UCSD-AML1 (cell line): ENCODE measurements at regions not wholly inside any gene's neighbourhood (a gene's known extent, or its start where the extent isn't known, plus 50 kb on each side); places are given as distances from the start of the nearest gene placed in this dataset.

Source experiments
- DNase-seq: peaks from one replicate; lab custom pipeline; 2025; ENCODE audit not compliant: unreplicated experiment; lab: John Stamatoyannopoulos, UW

GRCh38 chr3:22106213-22106896 is 355.3 kb upstream of the ZNF385D start:
- no peak for DNase-seq

DNA sequence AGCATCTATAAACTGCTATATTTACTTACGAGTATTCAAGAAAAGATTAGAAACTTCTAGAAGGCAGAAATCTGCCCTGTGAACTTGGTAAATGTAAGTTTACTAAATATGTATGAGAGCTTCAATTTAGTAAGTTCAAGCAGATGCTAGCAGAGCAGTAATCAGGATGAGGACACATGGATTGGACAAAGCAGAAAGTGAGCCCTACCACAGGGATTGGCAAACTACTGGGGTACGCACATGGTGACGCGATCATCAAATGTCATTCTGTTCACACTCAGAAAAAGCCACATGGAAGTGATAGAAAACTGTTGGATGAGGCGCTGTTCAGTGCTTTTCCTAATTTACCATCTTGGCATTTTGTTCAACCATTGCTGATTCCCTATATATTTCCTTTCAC is 360.2 kb upstream of the ZNF385D start:
- no peak for DNase-seq

GRCh38 chr3:22113453-22113852 is 362.4 kb upstream of the ZNF385D start:
- DNase-seq = no peak

GRCh38 chr3:22115581-22115980 is 364.6 kb upstream of the ZNF385D start:
- DNase-seq = no peak

GRCh38 chr3:22117091-22117490 is 366.1 kb upstream of the ZNF385D start:
- no peak for DNase-seq

GRCh38 chr3:22117751-22118346 is 366.8 kb upstream of the ZNF385D start:
- no peak for DNase-seq

DNA sequence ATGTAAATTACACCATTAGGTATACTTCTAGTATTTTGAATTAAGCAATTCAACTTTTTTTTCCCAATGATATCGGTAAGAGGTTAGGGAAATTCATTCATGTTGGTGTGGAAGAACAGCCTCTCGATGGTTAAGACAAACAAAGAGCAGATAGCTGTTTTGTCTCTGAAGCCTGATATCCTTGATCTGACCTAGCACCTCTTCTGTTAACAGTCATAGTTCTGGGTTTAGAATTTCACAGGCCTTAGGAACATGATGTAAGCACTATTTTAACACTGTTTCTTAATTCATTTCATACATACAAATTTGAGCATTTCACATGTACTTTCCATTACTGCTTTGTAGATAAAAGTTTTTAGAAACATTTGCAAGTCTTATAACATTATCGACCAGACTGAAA is 367.5 kb upstream of the ZNF385D start:
- DNase-seq = no peak

DNA sequence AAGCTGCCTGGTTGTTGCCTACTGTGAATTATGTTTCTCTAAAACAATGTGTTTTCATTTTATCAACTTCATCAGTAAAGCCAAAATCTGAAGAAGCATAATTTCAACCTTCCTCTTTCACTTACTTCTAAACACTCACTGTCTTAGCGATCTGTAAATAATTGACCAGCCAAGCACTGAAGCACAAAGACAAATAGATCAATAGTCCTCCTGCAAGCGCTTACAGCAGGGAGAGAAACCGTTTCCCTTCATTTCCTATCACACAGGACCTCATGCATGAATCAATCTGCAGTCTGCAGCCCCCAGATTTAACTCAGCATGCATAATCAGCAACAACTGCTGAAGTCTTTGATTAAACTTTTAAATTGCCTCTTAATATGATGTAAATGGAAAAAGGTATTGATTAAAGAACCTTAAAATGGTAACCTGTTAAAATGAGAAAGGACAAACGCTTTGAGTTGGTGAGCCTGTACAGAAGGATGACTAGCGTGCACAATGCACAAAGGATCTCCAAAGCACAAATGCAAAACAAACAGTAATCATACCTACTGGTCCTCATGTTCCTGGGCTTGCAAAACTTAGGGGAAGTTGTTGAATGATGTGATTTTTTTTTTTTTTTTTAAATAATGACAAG is 370.2 kb upstream of the ZNF385D start:
- no peak for DNase-seq

- DNase-seq = no peak
Observed at GRCh38 chr3:22122567-22122966, 371.6 kb upstream of the ZNF385D start.

- no peak for DNase-seq
Observed at GRCh38 chr3:22129101-22129500, 378.1 kb upstream of the ZNF385D start.

DNA sequence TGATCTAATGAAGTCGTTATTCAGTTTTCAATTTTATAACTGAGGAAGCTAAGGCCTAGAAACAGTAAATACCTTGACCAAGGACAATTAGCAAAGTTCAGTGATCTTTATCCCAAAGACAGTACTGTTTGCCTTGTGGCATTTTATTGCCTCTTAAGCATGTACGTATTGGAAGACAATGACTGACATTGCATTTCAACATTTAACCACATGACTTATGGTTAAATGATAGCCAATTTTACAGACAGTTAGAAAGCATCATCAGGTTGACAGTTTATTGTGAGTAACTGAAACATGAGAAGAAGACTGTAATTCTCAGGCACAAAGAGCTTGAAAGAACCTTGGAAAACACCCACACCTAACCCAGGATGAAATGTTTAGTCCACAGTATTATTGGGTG is 390.8 kb upstream of the ZNF385D start:
- DNase-seq = no peak

GRCh38 chr3:22147161-22147560 is 396.2 kb upstream of the ZNF385D start:
- no peak for DNase-seq

GRCh38 chr3:22156868-22157267 is 405.9 kb upstream of the ZNF385D start:
- peak; percentile 5 for DNase-seq

GRCh38 chr3:22157848-22158247 is 406.8 kb upstream of the ZNF385D start:
- DNase-seq = no peak

GRCh38 chr3:22159004-22159695 is 408.1 kb upstream of the ZNF385D start:
- DNase-seq = no peak

DNA sequence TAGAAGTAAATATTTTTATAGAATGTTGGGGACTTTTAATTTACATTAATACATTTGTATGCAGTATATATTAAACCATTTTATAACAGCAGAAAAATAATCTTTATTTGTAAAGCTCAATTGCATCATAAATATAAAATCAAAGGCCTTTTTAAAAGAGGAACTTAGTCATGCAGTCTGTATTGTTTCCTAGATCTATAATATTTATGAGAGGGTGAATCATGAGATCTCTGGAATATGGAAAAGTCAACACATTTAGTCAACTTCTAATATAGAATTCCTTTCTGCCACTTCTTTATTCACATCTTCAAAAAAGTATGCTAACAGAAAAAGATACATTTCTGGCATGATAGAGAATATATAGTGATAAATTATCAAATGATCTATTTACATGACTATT is 410.3 kb upstream of the ZNF385D start:
- DNase-seq = no peak

DNA sequence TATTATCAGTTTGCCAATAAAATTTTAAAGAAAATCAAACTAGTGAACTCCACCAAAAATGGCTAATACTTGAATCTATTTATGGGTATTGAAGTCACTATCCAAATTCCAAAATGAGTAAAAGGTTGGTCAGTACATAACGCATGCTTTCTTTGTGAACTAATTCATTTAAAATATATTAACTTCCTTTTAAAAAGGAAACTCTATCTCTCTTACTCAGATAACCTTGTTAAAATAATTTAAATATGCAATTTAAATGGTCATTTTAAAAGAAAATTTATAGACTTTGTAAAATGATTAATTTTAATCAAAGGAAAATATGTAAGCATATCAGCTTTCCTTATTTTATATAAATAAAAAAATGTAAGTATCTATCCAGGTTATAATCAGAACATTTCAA is 419.4 kb upstream of the ZNF385D start:
- no peak for DNase-seq

GRCh38 chr3:22172964-22173363 is 422.0 kb upstream of the ZNF385D start:
- no peak for DNase-seq

DNA sequence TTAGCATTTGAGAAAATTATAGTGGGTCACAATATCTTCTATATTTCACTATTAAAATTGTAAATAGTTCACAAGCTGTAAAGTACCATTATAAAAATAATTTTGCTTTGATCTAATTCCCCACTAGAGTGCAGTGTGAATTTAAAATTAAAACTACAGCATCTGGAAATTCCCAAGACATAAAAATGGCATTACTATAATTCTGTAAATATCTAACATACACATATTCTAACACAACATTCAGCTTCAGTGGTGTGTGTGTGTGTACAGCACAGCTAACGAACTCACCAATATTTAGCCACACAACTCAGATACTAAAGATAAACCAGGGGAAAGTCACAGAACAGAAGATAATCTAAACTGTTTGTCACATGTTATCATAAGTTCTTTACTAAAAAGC is 424.9 kb upstream of the ZNF385D start:
- no peak for DNase-seq

DNA sequence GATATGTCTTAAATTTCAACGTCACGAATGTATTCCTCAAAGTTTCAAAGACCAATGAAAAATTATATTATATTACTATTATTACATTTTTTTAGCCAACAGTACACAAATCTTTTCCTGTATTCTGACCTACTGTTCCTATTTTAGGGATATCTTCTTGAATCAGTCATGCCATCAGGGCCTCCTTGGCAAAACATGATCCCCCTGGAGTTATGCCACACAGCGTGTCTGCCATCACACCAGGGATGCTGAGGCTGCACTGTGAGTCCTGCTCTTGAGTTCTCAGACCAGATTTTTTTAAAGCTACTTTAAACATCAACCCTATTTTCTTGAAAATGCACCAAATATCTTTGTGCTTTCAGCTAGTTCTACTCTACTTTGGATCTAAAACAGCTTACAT is 425.9 kb upstream of the ZNF385D start:
- no peak for DNase-seq

DNA sequence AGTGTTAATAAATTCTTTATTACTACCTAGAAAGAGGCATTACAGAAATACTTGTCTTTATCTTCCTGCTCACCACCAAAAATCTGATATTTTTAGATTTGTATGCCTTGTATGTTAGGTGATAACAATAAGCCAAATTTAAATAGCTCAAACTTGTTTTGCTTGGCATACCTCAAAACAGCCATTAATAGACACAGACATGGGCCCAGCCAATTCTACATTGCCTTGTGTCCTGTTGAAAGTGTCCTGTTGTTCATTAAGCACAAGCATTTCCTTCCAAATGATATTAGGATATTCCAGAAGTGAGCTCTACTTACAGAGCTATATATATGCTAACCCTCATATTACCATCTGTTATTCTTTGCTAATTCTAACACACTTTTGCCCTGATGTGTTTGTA is 438.6 kb upstream of the ZNF385D start:
- DNase-seq = no peak

DNA sequence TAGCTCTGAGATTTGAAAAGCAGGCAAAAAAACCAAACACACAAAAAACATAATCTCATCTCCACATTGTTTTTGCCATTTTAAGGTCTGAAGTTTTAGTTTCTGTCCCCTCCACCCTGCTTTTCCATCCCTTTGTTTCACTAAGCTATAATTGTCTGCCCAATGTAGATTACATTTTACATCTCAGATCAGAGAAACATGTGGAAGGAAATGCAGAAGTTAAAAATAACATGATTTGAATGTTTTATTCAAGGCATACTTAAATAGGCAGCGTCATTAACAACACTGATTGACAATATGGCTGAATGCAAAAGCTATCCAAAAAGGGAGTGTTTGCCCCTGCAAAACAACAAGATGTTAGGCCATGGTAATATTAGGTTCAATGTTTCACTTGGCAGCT is 448.1 kb upstream of the ZNF385D start:
- DNase-seq = no peak
